Bronchial epithelial cell (primary cell): ENCODE measurements at regions not wholly inside any gene's neighbourhood (a gene's known extent, or its start where the extent isn't known, plus 50 kb on each side); places are given as distances from the start of the nearest gene placed in this dataset.

Experiments
- DNase-seq: peaks from one replicate; pipeline ENCODE4 v3.0.0-alpha.2; 2010; ENCODE audit warnings: low read depth
- FAIRE-seq: peaks from 2 replicates; lab custom pipeline; 2011; peaks lifted over from hg19 to GRCh38; lab: Jason Lieb, UNC
- H3K27me3 ChIP-seq: 2 replicates; pipeline ENCODE4 v1.5.1; 2011; ENCODE audit warnings: low read length; ENCODE audit not compliant: control insufficient read depth, insufficient read depth
- H3K36me3 ChIP-seq: 2 replicates; pipeline ENCODE4 v1.5.1; 2011; ENCODE audit warnings: low read length; ENCODE audit not compliant: control insufficient read depth, insufficient read depth
- H3K4me3 ChIP-seq: 2 replicates; pipeline ENCODE4 v1.5.1; 2011; ENCODE audit warnings: mild to moderate bottlenecking, low read depth, low read length, control low read depth
- CTCF ChIP-seq: IDR thresholded peaks from 2 replicates; pipeline ENCODE4 v1.5.1; 2011; ENCODE audit warnings: mild to moderate bottlenecking, moderate library complexity, low read length, control low read depth, inconsistent platforms; ENCODE audit not compliant: insufficient read depth, severe bottlenecking

GRCh38 chr11:25658916-25659315 lies 673.0 kb upstream of the ANO3 start:
- H3K27me3 ChIP-seq, result no peaks in the 10 kb centered on the region
- FAIRE-seq (no peak), DNase-seq (no peak)
- no peak for TF ChIP-seq CTCF
- H3K4me3 ChIP-seq, result no peak overlapping the region
- H3K36me3 ChIP-seq, result no peaks in the 10 kb centered on the region

DNA sequence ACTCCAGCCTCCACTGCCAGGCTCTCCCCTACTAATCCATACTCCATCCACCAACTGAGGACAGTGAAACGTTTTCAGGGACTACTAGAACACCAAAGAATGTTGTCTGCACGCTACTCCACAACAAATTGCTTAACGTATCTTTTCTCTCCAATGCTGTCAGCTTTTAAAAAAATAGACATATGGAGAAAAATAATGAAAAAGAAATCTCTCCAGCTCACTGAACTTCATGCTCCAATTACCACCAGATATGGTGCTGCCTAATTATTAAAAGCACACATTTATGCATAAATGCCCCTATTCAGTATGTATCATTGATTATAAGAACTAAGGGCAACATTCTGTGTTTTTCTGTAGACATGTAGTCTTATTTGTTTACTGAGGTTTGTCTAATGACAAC lies 672.2 kb upstream of the ANO3 start:
- Histone ChIP-seq H3K27me3 (no peaks in the 10 kb centered on the region), H3K36me3 (no peaks in the 10 kb centered on the region), H3K4me3 (no peak overlapping the region)
- FAIRE-seq, result no peak
- TF ChIP-seq CTCF, result no peak
- DNase-seq, result no peak

- no peak for TF ChIP-seq CTCF
- Histone ChIP-seq H3K27me3 (no peaks in the 10 kb centered on the region), H3K4me3 (no peak overlapping the region), H3K36me3 (no peaks in the 10 kb centered on the region)
- DNase-seq (no peak), FAIRE-seq (no peak)
Measured at GRCh38 chr11:25667871-25668270, 664.1 kb upstream of the ANO3 start.

- FAIRE-seq, result no peak
- H3K36me3 ChIP-seq, result no peaks in the 10 kb centered on the region
- H3K4me3 ChIP-seq, result no peak overlapping the region
- DNase-seq, result no peak
- H3K27me3 ChIP-seq, result no peaks in the 10 kb centered on the region
- TF ChIP-seq CTCF, result no peak
Measured at GRCh38 chr11:25691959-25692358, 640.0 kb upstream of the ANO3 start.

- Histone ChIP-seq H3K4me3 (no peak overlapping the region), H3K36me3 (no peaks in the 10 kb centered on the region), H3K27me3 (no peaks in the 10 kb centered on the region)
- FAIRE-seq (no peak), DNase-seq (no peak)
- TF ChIP-seq CTCF, result no peak
Measured at GRCh38 chr11:25702417-25702816, 629.5 kb upstream of the ANO3 start.

DNA sequence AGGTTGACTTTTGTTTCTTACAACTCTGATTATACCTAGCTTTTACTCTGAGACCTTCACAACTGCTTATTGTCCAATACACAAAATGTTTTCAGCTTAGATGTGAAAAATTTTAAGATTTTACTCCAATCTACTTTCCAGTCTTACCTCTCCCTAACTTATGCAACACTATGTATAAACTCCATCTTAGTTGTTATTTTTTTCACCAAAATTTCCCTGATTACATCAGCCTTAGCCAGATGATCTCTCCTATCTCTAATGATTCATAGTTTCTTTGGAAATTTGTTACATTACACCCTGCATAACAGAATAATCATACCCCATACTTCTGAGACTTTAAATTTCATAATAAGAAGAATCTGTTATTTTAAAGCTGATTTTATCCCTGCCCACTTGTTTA lies 621.0 kb upstream of the ANO3 start:
- DNase-seq (peak; percentile 10), FAIRE-seq (no peak)
- TF ChIP-seq CTCF, result no peak
- H3K27me3 ChIP-seq, result no peaks in the 10 kb centered on the region
- H3K36me3 ChIP-seq, result no peaks in the 10 kb centered on the region
- no peak overlapping the region for H3K4me3 ChIP-seq
